GM21723 (cell line): ENCODE measurements at regions not wholly inside any gene's neighbourhood (a gene's known extent, or its start where the extent isn't known, plus 50 kb on each side); places are given as distances from the start of the nearest gene placed in this dataset.
"Not testable (repeated sequence)": the region's sequence is repeated elsewhere in the genome, so short reads cannot be mapped to it uniquely, and the experiment has no call there.

Experiments used
- ATAC-seq: cut with Tn5 transposase; IDR thresholded peaks from one replicate; pipeline ENCODE4 v1.9.1; 2021; ENCODE audit warnings: mild to moderate bottlenecking, moderate library complexity; ENCODE audit not compliant: unreplicated experiment

DNA sequence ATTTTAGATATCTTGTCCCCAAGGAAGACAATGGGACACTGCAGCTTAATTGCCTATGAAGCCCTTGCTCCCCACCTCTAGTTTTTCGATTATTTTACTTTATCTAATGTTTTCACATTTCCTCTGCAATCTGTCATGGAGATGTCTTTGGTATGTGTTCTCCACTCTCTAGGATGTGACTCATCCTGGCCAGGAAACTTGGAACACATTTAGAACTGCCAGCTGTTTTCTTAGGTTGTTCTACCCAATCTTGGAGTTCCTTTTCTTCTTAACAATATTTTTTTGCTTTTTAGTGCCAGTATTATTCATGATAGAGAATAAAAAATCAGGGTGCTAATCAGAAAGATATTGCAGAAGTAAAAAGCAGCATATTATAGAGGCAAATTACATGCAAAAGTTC is 101.7 kb upstream of the CLEC14A start:
- ATAC-seq = no peak

DNA sequence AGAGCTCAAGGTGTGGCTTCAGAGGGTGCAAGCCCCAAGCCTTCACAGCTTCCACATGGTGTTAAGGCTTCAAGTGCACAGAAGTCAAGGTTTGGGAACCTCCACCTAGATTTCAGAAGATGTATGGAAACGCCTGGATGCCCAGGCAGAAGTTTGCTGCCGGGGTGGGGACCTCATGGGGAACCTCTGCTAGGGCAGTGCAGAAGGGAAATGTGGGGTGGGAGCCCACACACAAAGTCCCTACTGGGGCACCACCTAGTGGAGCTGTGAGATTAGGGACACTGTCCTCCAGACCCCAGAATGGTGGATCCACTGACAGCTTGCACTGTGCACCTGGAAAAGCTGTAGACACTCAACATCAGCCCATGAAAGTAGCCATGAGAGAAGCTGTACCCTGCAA is 99.6 kb upstream of the CLEC14A start:
- not testable (repeated sequence) for ATAC-seq

DNA sequence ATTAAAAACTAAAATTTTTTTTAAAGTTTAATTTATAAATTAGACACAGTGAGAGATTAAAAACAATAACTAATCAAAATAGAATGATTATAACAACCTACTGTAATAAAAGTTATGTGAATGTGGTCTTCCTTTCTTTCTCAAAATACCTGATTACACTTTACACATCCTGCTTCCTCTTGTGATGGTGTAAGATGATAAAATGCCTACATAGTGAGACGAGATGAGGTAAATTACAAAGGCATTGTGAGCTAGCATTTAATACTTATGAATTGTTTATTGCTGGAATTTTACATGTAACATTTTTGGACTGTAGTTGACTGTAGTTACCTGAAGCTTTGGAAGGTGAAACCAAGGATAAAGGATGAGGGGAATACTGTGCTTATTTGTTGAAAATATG is 94.2 kb upstream of the CLEC14A start:
- ATAC-seq = no peak

DNA sequence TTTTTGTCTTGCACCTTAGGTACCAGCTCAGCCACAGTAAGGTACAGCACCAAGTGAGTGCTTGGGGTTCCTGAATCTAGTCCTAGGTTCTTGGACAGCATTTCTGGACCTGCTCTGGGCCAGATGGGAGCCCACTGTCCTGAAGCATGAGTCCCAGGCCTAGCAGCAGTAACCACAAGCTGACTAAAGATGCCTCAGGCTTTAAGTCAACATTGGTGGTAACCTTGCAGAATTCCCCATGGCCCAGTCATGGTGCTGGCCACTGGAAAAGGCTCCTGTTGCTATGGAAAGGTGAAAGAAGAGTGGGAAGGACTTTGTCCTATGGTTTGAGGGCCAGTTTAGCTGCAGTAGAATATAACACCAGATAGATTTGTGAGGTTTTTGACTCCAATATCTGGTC is 86.9 kb upstream of the CLEC14A start:
- no peak for ATAC-seq

DNA sequence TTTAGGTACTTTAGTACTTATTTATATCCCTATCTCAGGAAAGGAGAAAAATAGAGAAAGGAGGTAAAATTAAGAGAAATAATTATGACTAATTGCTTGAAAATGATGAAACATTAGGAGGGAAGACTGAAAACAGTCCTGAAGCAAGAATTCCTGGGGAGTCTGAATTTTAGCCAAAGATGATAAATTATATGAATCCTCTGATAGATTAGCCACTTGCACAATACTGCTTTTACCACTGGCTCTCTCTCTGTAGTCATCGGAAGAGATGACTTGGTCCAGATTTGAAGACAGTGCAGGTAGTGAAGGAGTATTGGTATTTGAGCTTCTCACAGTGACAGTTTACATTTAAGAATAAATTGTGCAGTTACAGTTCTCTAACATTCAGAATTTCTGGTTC is 83.8 kb upstream of the CLEC14A start:
- no peak for ATAC-seq

DNA sequence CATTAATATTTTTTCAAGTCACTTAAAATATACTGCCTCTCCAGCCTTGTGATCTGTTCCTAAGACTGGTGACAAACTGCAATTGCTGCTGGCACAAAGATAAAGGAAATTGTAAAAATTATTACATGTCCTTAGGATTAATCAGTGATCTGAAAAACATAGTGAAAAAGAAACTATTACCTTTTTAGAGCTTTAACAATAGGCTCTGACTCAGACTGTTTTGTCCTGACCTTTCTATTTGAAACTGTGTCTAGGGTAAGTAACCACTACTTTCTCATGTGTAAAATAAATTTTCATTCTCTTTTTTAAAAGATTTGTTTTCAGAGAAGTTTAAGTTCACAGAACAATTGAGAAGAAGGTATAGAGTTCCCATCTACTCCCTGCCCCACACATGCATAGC is 80.4 kb upstream of the CLEC14A start:
- no peak for ATAC-seq

DNA sequence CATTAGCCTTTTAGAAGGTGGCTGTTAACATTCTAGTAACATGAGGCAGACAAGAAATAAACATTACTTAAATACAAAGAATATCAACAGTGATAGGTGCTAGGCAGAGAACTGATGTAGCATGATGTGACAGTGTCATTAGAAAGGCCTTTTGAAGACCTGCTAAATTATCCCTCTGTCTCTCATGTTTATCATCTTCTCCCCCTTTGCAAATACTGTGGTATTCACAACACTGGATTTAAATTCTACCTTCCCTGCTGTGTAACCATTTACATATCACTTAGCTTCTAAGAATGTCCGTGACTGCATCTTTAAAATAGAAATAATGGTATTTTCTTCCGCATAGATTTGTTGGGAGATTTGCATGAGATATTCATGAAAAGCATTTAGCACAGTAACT is 74.4 kb upstream of the CLEC14A start:
- no peak for ATAC-seq

DNA sequence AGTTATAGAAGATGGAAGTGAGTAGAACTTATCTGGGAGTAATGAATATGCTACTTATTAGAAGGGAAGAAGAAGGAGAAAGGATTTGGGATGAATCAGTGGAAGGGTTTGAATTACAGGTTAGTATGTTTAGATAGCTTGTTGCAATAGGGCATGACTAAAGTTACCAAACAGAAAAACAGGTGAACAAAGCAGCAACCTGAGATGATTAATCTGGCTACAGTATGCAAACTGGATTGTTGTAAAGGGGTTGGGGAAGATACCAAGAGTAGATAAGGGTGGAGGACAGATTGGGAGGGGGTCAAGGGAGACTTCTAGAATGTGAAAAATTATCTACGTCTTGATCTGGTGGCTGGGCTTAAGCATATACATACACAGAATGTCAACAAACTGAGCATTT is 73.4 kb upstream of the CLEC14A start:
- ATAC-seq = no peak

DNA sequence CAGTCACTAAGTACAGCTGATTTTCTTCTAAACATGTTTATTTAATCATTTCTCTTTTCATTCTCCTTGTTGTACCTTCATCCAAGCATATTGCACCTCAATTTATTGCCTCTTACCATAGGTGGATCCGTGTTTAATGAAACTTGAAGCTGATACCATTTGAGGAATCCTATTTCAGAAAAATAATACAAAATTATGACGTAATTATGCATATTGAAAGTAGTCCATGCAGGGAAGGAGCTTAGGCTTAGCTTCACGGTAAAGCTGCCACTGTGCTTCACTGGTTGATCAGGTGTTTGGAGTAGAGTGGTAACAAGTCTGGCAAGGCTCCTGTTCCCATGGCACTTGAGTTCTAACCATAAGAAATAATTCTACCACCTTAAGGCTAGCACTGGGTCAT is 61.0 kb upstream of the CLEC14A start:
- ATAC-seq = no peak

DNA sequence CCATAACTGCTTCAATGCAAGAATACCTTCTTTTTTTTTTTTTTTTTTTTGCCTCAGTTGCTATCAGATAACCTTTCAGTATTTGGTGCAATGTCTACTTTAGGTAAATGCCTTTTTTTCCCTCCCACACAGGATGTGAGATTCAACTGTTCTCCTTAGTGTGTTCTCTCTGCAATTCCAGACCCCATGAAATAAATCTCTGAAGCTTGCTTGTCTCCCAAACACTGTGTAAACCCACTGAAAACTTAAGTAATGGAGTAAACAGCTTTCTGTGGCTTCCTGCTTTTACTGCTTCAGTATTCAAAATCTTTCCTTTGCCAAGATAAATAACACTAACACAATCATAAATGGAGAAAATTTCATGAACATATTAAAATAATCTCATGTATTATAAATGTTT is 55.8 kb upstream of the CLEC14A start:
- no peak for ATAC-seq

DNA sequence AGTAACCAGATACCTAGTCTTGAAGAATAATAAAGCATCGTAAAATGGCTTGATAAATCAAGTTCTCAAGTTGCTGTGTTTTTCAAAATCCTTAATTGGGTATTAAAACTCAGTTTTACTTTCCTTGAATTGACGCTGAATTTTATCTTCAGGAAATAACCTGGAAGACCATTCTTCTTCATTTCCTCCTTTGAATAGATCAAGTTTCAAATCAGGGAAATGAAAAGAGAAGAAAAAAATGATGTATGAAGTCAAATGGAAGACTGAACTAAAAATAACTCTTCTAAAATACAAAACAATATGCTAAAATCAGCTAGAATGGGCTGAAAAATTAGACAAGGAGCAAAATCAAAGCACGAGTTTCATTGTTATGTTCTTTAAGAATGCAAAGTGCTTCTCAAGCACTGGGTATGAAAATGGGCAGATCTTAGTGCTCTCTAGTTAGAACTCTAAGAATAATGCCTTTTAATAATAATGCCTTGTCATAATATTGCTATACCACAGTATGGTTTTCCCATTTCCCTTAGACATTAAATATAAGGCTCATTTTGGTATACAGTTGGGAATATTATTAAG is 54.6 kb upstream of the CLEC14A start:
- no peak for ATAC-seq

DNA sequence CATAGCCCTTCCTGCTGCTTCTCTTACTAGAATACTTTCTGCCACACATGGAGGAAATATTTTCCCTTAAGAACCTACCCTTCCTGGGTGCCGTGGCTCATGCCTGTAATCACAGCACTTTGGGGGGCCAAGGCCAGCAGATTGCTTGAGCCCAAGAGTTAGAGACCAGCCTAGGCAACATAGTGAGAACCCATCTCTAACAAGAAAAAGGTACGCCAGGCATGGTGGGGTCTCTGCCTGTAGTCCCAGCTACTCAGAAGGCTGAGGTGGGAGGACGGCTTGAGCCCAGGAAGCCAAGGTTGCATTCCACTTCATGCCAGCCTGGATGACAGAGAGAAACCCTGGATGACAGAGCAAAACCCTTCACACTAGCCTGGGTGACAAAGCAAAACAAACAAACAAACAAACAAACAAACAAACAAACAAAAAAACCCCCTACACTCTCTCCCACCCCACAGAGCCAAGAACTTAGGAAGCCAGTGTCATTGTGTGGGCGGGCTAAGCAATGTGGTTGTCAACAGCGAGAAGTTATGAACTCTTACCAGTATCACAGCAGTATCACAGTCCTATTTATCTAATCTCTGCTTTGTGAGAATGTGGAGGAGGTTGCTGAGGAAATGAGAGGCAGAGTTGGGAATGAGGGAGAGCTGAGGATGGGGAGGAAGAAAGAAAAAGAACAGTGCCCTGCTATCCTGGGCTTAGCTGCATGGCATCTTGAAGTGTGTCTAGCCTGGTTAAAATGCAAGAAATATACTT is 53.8 kb upstream of the CLEC14A start:
- no peak for ATAC-seq
